ENCODE measurements at regions not wholly inside any gene's neighbourhood (a gene's known extent, or its start where the extent isn't known, plus 50 kb on each side); places are given as distances from the start of the nearest gene placed in this dataset.
"Not testable (repeated sequence)": the region's sequence is repeated elsewhere in the genome, so short reads cannot be mapped to it uniquely, and the experiment has no call there.

DNA sequence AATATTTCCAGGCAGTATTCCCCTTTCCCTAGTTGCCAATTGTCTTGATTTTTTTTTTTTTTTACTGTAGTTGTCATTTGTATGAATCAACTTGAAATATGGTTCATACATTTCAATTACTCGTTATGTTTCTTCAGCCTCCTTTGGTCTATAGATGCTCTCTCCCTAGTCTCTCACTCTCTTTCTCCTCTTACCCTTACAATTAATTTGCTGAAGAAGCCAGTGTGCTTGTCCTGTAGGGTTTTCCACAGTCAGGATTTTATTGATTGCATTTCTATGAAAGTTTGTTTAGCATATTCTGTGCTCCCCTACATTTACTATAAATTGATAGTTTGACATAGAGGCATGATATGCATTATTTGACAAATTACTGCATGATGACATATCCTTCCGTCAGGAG, 112.0 kb upstream of the PRKCQ start:
- no peak for DNase-seq (ENCODE audit: low read depth)

DNA sequence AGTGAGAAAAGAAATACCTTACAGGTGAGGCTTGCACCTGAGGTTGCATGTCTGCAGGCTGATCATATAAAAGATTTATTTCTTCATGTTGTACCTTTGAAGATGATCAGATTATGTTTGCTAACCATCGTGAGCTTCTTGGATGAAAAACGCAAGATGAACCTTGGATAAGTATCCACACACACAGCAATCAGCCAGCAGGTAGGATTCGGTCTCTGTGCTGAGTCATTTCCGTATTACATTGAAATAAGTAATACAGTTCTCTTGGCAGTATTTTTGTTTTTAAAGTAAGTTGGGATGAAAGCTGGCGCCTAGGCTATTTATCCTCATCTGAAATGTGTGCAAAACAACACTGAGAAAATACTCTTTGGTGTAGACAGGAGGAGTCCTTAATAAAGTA, 109.0 kb upstream of the PRKCQ start:
- no peak for DNase-seq (ENCODE audit: low read depth)

DNA sequence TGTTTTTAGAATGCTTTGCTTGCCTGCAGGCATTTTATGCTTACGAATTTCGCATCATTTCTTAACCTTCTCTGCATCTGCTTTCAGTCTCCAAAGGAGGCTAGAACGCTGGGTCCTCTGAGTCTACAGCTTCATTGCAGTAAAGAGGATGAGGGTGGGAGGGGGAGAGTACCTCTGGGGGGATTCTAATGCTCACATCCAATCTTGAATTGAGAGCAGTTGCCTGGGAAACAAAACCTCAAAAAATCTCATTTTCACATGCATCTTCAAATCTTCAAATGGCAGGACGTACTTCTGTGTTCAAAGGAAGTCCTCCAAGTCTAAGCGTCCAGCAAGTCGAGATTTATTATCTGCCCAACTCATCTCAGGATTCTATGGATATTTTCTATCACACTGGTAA, 100.7 kb upstream of the PRKCQ start:
- DNase-seq (ENCODE audit: low read depth), result no peak

DNA sequence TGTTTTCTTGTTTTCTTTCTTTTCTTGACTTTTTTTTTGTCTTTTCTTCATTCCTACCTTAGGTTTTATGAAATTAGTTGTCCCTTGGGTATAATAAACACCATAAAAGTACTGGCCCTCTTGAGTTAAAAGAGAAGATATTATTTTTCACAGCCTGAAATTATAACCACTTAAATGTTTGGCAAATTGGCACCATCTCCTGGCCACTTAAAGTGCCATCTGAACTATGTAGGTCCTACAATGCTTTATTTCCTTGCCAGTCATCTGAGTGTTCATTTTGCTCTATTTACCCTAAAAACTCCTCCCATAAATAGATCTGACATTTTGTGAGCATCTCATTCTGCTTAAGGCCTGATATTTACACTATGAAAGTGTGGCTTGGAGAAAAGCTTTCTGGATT, 98.9 kb upstream of the PRKCQ start:
- no peak for DNase-seq (ENCODE audit: low read depth)

DNA sequence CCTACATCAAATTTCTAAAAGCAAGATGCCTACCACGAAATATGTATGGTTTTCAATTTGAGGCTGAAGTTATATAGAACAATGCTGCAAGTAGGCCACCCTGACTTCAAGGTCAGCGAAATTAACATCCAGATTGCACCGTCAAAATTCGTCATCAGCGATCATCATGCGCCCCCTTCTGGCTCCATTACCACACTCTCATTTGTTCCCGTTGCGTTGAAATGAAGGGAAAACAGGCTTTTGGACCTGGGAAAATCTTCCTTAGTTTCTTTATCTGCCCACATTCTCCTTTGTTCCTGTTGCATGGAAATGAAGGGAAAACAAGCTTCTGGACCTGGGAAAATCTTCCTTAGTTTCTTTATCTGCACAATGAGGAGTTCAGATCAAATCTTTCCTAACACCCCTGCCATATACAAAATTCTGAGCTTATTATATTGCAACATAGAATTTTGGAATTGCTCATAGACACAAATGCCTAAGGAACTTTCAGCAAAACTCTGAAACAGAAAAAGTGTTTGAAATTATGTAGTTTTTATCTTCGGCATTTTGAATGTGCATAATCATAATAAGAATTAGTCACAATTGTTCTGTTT, 98.2 kb upstream of the PRKCQ start:
- DNase-seq (ENCODE audit: low read depth), result no peak

DNA sequence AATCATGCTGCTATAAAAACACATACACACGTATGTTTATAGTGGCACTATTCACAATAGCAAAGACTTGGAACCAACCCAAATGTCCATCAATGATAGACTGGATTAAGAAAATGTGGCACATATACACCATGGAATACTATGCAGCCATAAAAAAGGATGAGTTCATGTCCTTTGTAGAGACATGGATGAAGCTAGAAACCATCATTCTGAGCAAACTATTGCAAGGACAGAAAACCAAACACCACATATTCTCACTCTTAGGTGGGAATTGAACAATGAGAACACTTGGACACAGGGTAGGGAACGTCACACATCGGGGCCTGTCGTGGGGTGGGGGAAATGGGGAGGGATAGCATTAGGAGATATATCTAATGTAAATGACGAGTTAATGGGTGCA, 97.1 kb upstream of the PRKCQ start:
- not testable (repeated sequence) for DNase-seq (ENCODE audit: low read depth)

DNA sequence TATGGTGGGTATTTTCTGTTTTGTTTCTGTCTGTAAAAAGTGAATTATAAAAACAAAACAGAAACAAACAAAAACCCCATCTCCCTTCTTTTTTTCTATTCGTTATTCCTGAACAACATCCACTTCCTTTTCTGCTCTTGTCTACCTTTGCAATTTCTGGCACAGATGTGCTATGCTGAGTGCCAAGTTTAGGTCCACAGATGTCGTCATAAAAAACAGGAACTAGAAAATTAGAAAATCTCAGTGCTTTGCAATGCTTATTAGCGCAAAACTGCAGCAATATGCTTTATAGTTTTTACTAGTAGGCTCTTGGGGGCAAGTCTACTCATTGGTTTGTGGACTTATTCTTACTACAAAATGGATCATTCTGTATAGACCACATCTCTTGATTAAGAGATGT, 94.2 kb upstream of the PRKCQ start:
- DNase-seq (ENCODE audit: low read depth), result no peak

DNA sequence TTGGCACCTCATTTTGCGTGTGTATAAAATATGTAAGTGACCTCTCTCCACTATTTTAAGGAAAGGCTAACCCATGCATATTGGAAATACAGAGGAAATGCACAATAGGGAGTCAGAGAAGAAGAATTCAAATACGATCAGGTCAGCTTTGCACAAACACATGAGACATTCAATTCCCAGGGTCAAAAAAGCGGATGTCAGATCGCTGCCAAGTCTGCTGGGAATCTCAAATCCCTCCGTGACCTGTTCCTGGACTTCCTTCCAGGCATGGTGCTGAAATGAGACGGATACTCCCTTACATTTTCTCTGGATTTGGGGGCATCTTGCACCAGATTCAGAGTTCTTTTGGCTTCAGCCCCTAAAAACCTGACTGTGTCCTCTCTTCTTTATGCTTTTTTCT, 91.9 kb upstream of the PRKCQ start:
- no peak for DNase-seq (ENCODE audit: low read depth)

DNA sequence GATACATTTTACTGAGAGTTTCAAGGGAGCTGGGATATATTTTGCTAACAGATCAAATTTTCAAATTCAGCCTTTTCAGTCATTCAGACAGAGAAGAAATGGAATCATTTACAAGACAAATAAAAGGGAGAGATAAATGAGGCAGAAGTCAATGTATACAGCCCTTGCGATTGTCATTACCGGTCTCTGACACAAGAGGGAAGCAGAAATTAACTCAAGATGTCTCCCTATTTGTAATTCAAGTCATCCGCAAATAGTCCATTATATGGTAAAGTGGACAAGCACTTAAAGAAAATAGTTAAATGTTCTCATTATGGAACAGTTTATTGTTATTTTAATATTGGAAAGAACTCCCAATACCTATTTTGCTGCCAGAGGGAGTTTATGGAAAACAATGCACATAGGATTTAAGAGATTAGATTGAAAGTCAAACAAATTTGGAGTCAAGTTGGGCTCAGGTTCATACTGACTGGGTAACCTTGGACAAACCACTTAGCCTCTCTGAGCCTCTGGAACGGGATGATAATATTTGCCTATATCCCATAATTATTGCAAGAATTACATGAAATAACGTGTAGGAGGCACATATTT, 89.3 kb upstream of the PRKCQ start:
- peak; percentile 31 for DNase-seq (ENCODE audit: low read depth)

DNA sequence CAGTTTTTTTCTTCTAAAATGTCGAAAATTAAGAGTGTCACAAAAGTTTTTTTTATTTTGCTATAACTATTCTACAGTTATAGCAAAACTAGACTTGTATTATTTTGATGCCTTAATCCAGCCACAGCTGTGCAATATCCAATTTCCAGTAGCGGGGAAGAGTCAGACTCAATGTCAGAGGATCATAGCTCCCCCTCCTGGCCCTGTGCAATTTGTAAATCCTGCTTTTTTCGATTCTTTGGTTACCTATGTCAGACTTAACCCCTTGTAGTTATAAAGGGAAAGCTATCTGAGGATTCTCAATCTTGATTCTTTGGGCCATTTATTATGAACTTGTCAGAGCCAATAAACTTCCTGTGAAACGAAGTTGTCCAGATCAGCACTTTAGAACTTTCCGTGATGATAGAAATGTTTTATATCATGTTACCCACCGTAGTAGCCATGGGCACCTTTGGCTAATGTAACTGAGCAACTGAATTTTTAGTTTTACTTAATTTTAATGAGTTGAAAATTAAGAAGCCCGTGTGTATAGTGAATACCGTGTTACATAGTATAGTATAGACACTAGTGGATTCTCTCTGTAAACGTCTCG, 87.7 kb upstream of the PRKCQ start:
- no peak for DNase-seq (ENCODE audit: low read depth)

DNA sequence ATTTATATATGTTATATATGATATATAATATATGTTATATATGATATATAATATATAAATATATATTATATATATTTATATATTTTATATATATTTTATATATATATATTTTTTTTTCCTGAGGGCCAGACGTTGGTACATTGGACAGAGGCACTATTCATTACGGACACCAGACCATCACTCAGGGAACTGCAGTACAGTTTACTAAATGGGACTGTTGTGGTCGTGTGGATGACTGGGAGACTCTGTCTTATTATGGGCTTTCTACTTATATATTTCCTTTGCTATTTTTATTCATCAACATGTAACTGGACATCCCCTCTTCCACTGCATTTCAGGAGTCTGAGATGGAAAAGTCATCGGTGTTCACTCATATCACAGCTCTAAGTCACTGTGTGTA, 87.1 kb upstream of the PRKCQ start:
- DNase-seq (ENCODE audit: low read depth), result no peak

DNA sequence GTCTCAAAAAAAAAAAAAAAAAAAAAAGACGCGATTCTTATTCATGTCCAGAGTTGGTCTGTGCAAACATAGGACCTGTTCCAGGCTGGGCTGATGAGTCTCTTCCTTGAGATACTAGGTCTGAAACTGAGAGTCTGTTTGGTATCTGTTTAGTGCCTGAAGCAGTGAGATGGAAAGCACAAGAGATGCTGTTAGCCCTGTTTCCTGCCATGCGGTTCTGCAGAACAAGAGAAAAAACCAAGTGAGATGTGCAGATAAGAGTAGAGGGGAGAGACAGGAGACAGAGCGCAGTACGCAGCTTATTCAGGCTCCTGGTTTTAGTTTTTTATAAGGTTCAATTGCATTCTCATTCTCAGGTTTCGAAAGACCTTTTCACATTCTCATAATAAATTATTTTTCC, 85.8 kb upstream of the PRKCQ start:
- no peak for DNase-seq (ENCODE audit: low read depth)

DNA sequence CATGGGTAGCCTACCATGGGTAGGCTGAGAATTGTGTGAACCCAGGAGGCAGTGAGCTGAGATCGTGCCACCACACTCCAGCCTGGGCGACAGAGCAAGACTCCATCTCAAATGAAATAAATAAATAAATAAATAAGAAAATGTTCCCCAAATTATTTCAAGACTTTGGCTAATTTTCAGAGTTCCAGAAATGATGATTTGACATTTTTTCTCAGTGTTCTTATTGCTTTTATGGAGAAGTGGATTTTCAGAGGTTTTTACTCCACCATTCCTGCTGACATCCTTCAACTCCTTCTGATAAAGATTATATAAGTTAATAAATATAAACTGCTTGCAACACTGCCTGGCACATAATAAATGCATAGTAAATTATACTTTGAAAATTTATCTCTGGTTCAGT, 80.4 kb upstream of the PRKCQ start:
- DNase-seq (ENCODE audit: low read depth), result no peak

DNA sequence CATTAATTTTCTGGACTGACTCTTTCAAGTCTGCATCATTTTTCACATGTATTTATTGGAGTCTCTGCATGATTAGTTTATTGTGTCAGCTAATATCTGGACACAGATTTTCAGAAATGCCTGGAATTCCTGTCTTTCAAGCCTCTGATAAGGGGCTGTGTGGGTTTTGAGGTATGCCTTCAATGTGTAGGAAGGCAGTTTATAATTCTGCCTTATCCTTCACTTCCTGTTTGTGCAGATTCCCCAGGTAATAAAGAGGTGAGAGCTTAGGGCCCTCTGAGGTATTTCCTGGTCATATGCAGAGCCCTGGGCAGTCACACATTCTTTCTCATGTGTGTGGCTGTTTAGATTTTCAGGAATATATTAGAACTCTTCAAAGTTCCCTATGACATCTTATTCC, 79.4 kb upstream of the PRKCQ start:
- no peak for DNase-seq (ENCODE audit: low read depth)

DNA sequence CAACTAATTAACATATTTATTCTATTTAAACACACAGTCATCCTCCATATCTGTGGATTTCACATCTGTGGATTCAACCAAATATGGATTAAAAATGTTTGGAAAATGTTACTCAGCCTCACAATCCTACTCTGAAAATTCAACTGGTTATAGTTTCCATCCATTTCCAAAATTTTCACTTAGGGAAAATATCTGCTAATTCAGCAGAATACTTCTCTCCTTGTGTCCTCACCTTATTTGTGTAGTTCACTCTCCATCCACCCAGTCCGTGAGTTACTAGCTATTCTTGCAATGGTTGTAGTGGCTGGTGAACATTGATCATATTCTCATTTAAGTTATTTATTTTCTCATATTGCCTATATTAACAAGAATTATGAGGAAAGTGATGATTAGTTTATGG, 77.6 kb upstream of the PRKCQ start:
- no peak for DNase-seq (ENCODE audit: low read depth)

DNA sequence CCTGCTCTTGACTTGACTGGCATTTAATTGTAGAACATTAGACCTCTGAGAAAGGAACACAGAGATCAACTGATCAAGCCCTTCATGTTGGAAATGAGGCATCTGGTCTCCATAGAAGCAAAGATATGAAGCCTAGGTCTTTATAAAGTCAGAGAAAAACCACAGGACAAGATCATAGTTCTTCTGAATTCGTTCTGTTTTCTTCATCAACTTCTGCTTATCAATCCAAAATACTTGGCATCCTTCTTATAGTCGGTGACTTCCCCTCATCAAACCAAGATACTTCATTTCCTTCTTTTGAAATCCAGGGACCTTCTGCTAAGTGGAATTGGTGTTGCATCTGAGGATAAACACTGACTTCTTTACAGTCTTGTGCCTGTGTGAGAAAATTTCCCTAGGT, 77.1 kb upstream of the PRKCQ start:
- DNase-seq (ENCODE audit: low read depth), result no peak

DNA sequence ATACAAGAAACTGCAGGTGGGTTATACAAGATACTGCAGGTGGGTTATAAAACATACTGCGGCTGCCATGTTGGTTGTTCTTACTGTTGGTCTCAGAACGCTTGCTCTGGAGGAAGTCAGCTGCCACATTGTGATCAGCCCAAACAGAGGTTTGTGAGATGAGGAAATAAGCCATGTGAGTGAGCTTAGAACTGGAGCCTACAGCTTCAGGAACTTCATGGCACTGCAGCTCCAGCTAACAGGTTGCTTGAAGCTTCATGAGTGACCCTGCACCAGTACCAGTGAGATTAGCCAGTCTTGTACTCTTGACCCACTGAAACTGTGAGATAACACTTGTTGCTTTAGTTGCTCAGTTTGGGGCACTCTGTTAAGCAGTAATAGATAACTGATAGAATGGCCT, 74.5 kb upstream of the PRKCQ start:
- DNase-seq (ENCODE audit: low read depth), result no peak

DNA sequence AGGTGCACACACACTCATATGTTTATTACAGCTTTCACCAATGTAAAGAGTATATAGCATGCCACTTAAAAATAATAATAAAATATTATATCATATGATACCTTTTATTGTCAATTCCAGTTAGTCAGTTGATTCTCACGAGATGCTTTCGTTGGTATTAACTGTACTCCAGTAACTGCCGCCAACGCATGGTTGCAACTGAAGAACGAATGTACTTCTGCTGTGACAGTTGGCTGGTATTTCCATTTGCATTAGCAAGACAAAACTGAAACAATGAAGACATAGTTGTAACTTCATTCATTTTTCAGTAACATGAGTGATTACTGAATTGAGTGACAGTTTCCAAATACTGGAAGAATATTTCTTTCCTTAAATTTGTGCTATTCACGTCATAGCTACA, 70.5 kb upstream of the PRKCQ start:
- DNase-seq (ENCODE audit: low read depth), result no peak

DNA sequence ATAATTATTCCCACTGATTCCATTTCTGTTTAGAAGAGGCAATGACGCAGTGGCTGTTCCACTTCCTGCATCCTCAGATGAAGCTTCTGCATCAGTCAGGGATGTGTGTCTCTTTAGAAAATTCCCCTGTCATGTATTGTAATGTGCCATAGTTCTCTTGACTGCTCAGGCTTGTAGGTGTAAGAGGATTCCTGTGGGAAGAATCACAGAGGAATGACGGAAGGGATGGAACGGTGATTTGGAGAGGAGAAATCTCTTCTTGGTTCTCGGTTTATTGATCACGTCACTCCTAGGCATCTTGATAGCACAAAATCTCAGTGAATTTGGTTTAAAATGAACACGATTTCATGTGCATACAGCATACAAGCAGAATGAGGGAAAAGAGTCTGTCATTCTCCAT, 69.8 kb upstream of the PRKCQ start:
- no peak for DNase-seq (ENCODE audit: low read depth)

DNA sequence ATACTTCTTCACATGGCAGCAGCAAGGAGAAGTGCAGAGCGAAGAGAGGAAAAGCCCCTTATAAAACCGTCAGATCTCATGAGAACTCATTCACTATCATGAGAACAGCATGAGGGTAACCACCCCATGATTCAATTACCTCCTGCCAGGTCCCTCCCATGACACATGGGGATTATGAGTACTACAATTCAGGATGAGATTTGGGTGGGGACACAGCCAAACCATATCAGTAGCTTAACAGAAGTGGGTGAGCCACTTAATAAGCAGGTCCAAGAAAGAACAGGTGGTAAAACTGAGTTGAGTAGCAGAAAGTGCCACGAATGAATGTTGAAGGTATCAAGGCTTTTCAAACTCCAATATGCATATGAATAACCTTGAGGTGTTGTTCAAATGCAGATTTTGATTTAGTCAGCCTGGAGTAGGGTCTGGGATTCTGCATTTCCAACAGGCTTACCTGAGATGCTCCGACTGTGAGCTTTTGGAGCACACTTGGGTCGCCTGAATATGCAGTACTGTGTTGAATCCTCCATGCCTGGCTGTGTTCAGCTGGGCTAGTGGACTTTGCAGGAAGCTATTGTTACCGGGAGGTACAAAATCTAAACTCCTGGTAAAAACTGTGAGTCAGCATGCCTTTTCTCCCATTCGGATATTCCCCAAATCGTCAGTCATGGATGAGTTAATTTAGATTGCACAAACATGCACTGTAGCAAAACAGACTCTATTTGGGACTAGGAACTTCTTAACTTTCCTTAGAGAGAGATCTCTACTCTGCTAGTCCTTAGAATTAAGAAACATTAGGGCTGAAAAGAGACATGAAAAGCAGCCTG, 69.0 kb upstream of the PRKCQ start:
- no peak for DNase-seq (ENCODE audit: low read depth)

DNA sequence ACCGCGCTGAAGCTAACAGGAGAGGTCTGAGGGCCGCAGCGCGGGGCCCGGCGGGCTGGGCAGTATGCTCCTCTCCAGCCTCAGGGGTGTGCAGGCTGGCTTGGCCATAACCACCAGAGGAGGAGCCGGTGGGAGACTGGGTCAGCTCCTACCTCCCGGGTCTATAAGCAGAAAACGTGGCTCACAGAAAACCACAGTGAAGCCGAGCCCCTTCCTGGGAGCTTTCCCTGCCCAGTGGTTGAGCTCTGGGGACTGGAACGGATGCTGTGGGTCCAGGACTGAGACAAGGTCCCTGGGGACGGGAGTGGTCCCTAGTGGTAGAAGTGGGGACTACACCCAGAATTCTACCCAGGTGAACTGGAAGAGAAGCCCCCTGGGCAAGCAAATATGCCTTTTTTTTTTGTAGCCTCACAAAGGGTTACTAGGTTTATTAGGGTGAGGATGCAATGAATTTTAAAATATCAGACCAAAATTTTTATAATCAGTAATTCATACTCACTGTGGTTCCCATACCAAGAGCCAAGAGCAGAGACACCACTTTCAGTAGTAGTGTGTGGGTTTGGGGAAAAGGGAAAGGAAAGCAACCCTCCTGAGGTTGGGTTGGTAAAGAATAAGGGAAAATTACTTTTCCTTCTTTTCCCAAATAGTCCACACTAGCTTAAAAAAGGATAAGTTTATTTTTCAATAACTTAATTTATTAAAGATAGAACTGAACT, 67.9 kb upstream of the PRKCQ start:
- no peak for DNase-seq (ENCODE audit: low read depth)

DNA sequence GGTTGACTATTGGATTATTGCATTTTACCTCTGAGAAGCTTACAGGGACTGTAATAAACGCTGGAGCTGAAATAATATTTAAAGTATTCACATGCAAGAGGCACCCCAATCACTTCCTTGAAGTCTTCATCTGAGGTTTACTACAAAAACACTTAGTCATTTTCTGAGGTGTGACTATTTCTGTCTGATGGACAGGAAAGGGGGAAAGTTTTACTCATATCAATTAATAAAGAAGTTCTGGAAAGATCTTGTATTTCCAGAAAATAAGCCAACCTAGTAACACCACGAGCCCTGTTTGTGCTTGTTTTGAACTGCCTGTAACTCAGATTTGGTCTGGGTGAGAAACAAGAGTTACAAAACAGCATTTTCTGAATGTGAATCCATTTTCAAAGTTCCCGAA, 63.9 kb upstream of the PRKCQ start:
- no peak for DNase-seq (ENCODE audit: low read depth)

DNA sequence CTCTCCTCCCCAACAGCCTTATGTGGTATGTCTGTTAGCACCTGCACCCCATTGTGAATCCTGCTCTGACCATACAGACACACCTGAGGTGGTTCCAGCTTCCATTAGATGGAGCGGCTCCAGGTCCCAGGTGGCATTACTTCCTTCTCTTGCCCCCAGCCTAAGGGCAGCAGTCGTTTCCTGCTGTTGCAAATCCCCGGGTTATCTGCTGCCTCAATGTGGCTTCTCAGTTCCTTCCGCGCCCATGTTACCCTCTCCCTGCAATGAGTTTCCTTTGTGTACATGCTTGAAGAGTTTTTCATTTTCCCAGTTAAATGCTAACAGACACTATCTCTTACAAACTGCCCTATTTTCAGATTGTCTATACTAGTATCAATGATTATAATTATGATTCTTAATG, 62.8 kb upstream of the PRKCQ start:
- DNase-seq (ENCODE audit: low read depth), result no peak

Measured in GM04504 (cell line).